ENCODE measurements at regions not wholly inside any gene's neighbourhood (a gene's known extent, or its start where the extent isn't known, plus 50 kb on each side); places are given as distances from the start of the nearest gene placed in this dataset.

- DNase-seq (ENCODE audit: low read depth), result no peak
Observed at GRCh38 chr15:100820528-100820927, 59.1 kb upstream of the ALDH1A3 start.

GRCh38 chr15:100821327-100821726 lies 58.3 kb upstream of the ALDH1A3 start:
- no peak for DNase-seq (ENCODE audit: low read depth)

- DNase-seq (ENCODE audit: low read depth), result no peak
Observed at GRCh38 chr15:100824211-100824610, 55.4 kb upstream of the ALDH1A3 start.

GRCh38 chr15:100829457-100829856 lies 50.2 kb upstream of the ALDH1A3 start:
- no peak for DNase-seq (ENCODE audit: low read depth)
